Parathyroid adenoma (tissue), 2 donors: ENCODE measurements at regions not wholly inside any gene's neighbourhood (a gene's known extent, or its start where the extent isn't known, plus 50 kb on each side); places are given as distances from the start of the nearest gene placed in this dataset.

ENCODE experiments used
- H2AFZ ChIP-seq: fragments of 300-600 bp; sonication (generic); one replicate; pipeline ENCODE4 v1.7.0; 2017; ENCODE audit warnings: antibody characterized with exemption, mild to moderate bottlenecking
- H3K27ac ChIP-seq: fragments of 300-600 bp; sonication (generic); one replicate; pipeline ENCODE4 v1.7.0; 2017
- H3K27me3 ChIP-seq: fragments of 300-600 bp; sonication (generic); one replicate; pipeline ENCODE4 v1.7.0; 2017; ENCODE audit warnings: low read length; ENCODE audit not compliant: control insufficient read depth, insufficient read depth
- H3K36me3 ChIP-seq: fragments of 300-600 bp; sonication (generic); one replicate; pipeline ENCODE4 v1.7.0; 2017; ENCODE audit warnings: low read length; ENCODE audit not compliant: control insufficient read depth, insufficient read depth
- H3K4me1 ChIP-seq: fragments of 300-600 bp; sonication (generic); one replicate; pipeline ENCODE4 v1.7.0; 2017; ENCODE audit warnings: control low read depth
- H3K4me2 ChIP-seq: fragments of 300-600 bp; sonication (generic); one replicate; pipeline ENCODE4 v1.7.0; 2017; ENCODE audit warnings: low read length
- H3K4me3 ChIP-seq: fragments of 300-600 bp; sonication (generic); one replicate; pipeline ENCODE4 v1.7.0; 2017; ENCODE audit warnings: low read depth, low read length
- H3K79me2 ChIP-seq: fragments of 300-600 bp; sonication (generic); one replicate; pipeline ENCODE4 v1.7.0; 2017; ENCODE audit warnings: control low read depth
- H3K9ac ChIP-seq: fragments of 300-600 bp; sonication (generic); one replicate; pipeline ENCODE4 v1.7.0; 2017; ENCODE audit warnings: mild to moderate bottlenecking
- H3K9me3 ChIP-seq: fragments of 300-600 bp; sonication (generic); one replicate; pipeline ENCODE4 v1.7.0; 2017; ENCODE audit warnings: low read length; ENCODE audit not compliant: control insufficient read depth
- CTCF ChIP-seq: fragments of 300-600 bp; sonication (generic); IDR thresholded peaks from one replicate; pipeline ENCODE4 v1.7.0; 2017; ENCODE audit warnings: antibody characterized with exemption, mild to moderate bottlenecking
- donor health status: primary hyperparathyroidism.

GRCh38 chr2:34936089-34936488 is 1337.0 kb upstream of the FAM98A start:
- no peak for TF ChIP-seq CTCF

GRCh38 chr2:34912084-34912483 is 1313.0 kb upstream of the FAM98A start:
- Histone ChIP-seq H3K27me3 (no peaks in the 10 kb centered on the region), H3K4me3 (no peak overlapping the region), H3K4me2 (no peak overlapping the region), H3K4me1 (no peaks in the 10 kb centered on the region), H2AFZ (no peak overlapping the region), H3K9ac (no peak overlapping the region), H3K9me3 (no peaks in the 10 kb centered on the region), H3K27ac (no peak overlapping the region), H3K36me3 (no peaks in the 10 kb centered on the region), H3K79me2 (no peaks in the 10 kb centered on the region)
- TF ChIP-seq CTCF = no peak

More at GRCh38 chr2:34936089-34936488, 1337.0 kb upstream of the FAM98A start:
- no peak overlapping the region for H2AFZ ChIP-seq
- no peaks in the 10 kb centered on the region for H3K79me2 ChIP-seq
- H3K9ac ChIP-seq = no peak overlapping the region
- H3K27me3 ChIP-seq = no peaks in the 10 kb centered on the region
- no peak overlapping the region for H3K27ac ChIP-seq
- no peak overlapping the region for H3K4me3 ChIP-seq
- H3K4me2 ChIP-seq = no peak overlapping the region
- no peaks in the 10 kb centered on the region for H3K4me1 ChIP-seq
- H3K36me3 ChIP-seq = no peaks in the 10 kb centered on the region
- no peaks in the 10 kb centered on the region for H3K9me3 ChIP-seq

- no peak overlapping the region for H3K27ac ChIP-seq
- H3K4me3 ChIP-seq = no peak overlapping the region
- no peaks in the 10 kb centered on the region for H3K4me1 ChIP-seq
- no peaks in the 10 kb centered on the region for H3K36me3 ChIP-seq
- TF ChIP-seq CTCF = no peak
- H3K27me3 ChIP-seq = no peaks in the 10 kb centered on the region
- no peak overlapping the region for H3K9ac ChIP-seq
- H3K4me2 ChIP-seq = no peak overlapping the region
- no peaks in the 10 kb centered on the region for H3K79me2 ChIP-seq
- H3K9me3 ChIP-seq = no peaks in the 10 kb centered on the region
- no peak overlapping the region for H2AFZ ChIP-seq
These were observed 1311.0 kb upstream of the FAM98A start for GRCh38 chr2:34909992-34910705.

DNA sequence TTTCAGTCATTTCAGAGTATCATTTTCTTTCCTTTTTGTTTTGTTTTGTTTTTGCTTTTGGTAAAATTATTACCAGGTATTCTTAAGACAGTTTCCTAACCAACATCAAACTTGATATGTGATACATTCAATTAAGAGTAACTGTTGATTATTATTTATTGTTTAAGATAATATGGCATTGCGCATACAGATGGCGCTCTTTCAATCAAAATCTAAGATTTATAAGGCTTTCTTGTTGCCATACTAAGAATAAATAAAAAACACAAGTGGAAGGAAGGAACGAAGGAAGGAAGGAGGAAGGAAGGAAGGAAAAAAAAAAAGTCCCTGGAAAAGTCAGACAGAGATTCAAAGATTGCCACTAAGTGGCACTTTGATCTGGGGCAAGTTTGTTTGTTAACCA is 1308.7 kb upstream of the FAM98A start:
- Histone ChIP-seq H3K4me3 (no peak overlapping the region), H3K79me2 (no peaks in the 10 kb centered on the region), H3K9ac (no peak overlapping the region), H3K4me2 (no peak overlapping the region), H3K4me1 (no peaks in the 10 kb centered on the region), H2AFZ (no peak overlapping the region), H3K36me3 (no peaks in the 10 kb centered on the region), H3K27ac (no peak overlapping the region), H3K9me3 (no peaks in the 10 kb centered on the region), H3K27me3 (no peaks in the 10 kb centered on the region)
- no peak for TF ChIP-seq CTCF

GRCh38 chr2:34901739-34902138 is 1302.6 kb upstream of the FAM98A start:
- Histone ChIP-seq H3K4me1 (no peaks in the 10 kb centered on the region), H3K9ac (no peak overlapping the region), H3K4me2 (no peak overlapping the region), H3K79me2 (no peaks in the 10 kb centered on the region), H3K36me3 (no peaks in the 10 kb centered on the region), H3K27me3 (no peaks in the 10 kb centered on the region), H3K4me3 (no peak overlapping the region), H3K27ac (no peak overlapping the region), H2AFZ (no peak overlapping the region), H3K9me3 (no peaks in the 10 kb centered on the region)
- TF ChIP-seq CTCF = no peak
